ENCODE measurements at regions not wholly inside any gene's neighbourhood (a gene's known extent, or its start where the extent isn't known, plus 50 kb on each side); places are given as distances from the start of the nearest gene placed in this dataset.
A peak's percentile ranks its signal among the peaks of the same experiment; 100 is the strongest.

DNA sequence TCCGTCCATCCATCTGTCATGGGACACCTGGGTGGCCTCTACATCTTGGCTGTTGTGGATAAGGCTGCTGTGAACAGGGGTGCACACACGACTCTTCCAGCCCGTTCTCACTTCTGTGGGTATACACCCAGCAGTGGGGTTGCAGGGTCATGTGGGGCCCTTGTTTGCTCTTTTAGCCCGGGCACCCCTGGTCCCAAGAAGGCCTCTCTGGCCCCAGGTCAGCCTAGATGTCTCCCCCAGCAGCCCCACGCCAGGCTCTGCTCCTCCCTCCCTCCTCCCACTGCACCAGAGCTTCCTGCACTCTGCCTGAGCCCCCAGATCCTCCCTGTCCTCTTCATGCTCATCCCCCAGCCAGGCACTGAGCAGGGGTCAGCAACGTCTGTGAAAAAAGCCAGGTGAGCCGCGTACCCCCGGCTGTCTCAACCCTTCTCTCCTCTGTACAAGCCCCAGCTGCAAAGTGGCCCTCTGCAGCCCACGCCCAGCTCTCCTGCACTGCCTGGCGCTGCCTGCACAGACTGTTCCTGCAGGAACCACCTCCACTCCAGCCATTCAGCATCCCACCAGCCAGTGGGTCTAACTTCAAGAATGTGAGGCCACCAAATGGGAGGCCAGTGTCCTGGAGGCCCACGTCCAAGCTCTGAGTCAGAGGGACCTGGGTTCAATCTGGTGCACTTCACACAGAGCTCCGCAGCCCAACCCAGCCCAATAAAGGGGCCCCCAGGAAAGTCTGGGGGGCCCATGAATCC lies 1508.9 kb downstream of the BRD1 start:
- Mint-ChIP-seq H3K27me3 (ENCODE audit: low read depth) (peaks cover 13% of the 10 kb centered on the region), H3K27ac (ENCODE audit: unreplicated experiment) (peak overlapping the region; percentile 88), H3K4me1 (peaks cover 10% of the 10 kb centered on the region), H3K4me3 (no peak overlapping the region), H3K9me3 (peaks cover 2% of the 10 kb centered on the region), H3K36me3 (ENCODE audit: low read depth) (no peaks in the 10 kb centered on the region)
- TF ChIP-seq, protein P1, sequence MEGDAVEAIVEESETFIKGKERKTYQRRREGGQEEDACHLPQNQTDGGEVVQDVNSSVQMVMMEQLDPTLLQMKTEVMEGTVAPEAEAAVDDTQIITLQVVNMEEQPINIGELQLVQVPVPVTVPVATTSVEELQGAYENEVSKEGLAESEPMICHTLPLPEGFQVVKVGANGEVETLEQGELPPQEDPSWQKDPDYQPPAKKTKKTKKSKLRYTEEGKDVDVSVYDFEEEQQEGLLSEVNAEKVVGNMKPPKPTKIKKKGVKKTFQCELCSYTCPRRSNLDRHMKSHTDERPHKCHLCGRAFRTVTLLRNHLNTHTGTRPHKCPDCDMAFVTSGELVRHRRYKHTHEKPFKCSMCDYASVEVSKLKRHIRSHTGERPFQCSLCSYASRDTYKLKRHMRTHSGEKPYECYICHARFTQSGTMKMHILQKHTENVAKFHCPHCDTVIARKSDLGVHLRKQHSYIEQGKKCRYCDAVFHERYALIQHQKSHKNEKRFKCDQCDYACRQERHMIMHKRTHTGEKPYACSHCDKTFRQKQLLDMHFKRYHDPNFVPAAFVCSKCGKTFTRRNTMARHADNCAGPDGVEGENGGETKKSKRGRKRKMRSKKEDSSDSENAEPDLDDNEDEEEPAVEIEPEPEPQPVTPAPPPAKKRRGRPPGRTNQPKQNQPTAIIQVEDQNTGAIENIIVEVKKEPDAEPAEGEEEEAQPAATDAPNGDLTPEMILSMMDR (conservative IDR thresholded peaks at IDR 0.05): no peak
- no peak for DNase-seq (ENCODE audit: low read depth, low spot score)

DNA sequence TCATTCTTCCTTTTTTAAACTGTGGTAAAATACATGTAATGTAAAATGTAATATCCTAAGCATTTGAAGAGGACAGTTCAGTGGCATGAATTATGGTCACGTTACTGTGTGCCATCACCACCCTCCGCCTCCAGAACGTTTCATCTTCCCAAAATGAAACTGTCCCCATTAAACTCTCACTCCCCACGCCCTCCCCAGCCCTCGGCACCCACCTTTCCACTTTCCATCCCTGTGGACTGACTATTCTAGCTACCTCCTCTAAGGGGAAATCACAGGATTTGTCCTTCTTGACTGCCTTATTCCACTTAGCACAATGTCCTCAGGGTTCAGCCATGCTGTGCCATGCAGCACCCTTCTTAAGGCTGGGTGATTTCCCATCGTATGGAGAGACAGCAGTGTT lies 1509.5 kb downstream of the BRD1 start:
- Mint-ChIP-seq H3K27ac (ENCODE audit: unreplicated experiment) (no peak overlapping the region), H3K9me3 (peaks cover 5% of the 10 kb centered on the region)
- DNase-seq (ENCODE audit: low read depth, low spot score): no peak

DNA sequence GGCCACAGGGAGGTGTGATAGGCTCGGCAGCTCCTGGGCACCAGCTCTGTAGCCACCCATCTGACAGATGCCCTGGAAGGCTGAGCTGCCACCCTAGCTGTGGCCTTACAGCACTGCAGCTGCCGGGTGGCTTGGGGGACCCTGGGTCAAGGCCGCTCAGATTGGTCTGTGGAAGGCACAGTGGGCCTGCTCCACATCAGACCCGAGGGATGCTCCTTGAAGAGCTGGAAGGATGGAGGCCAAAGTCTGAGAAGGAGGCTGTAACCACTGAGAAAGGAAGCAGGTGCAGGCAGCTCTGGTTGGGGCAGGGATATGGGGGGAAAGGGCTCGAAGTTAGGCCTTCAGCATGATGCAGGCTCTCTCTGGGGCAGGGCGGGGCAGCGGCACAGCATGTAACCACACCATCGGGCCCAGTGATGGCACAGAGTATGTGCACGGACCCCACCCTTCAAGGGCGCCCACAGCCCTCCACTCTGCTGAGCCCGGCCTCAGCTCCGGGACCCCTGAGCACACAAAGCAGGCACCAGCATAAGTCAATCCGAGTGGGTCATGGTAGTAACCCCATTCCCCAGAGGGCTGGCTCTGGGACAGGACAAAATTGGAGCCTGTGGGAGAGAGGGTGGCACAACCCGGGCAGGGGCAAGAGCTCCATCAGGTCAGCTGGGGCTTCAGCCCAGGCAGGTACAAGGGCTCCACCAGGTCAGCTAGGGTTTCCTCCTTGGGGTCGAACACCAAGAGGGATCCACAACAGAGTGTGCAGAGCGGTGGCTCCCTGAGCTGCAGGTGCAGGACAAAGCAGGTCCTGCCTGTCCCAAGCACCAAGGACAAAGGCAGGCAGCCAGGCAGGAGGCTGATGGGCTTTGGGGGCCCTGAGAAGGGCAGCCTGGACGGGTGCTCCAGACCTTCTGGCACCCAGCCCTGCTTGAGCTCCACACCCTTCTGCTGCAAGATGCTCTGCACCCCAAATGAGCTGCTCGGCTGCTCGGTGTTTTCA lies 1511.1 kb downstream of the BRD1 start:
- DNase-seq (ENCODE audit: low read depth, low spot score): no peak
- peaks cover 3% of the 10 kb centered on the region for H3K36me3 Mint-ChIP-seq (ENCODE audit: low read depth)
- H3K4me3 Mint-ChIP-seq: no peak overlapping the region
- TF ChIP-seq, protein P1 (conservative IDR thresholded peaks at IDR 0.05): no peak
- peaks cover 8% of the 10 kb centered on the region for H3K9me3 Mint-ChIP-seq
- peaks cover 7% of the 10 kb centered on the region for H3K4me1 Mint-ChIP-seq
- peaks cover 15% of the 10 kb centered on the region for H3K27me3 Mint-ChIP-seq (ENCODE audit: low read depth)
- no peak overlapping the region for H3K27ac Mint-ChIP-seq (ENCODE audit: unreplicated experiment)

More for the DNA sequence above, 1509.5 kb downstream of the BRD1 start:
- TF ChIP-seq, protein P1 (conservative IDR thresholded peaks at IDR 0.05): no peak
- Mint-ChIP-seq H3K27me3 (ENCODE audit: low read depth) (peaks cover 13% of the 10 kb centered on the region), H3K4me3 (no peak overlapping the region), H3K36me3 (ENCODE audit: low read depth) (no peaks in the 10 kb centered on the region), H3K4me1 (peaks cover 10% of the 10 kb centered on the region)

GRCh38 chr22:48315439-48316256 lies 1512.0 kb downstream of the BRD1 start:
- DNase-seq (ENCODE audit: low read depth, low spot score): no peak
- TF ChIP-seq, protein P1 (conservative IDR thresholded peaks at IDR 0.05): no peak
- no peaks in the 10 kb centered on the region for H3K4me1 Mint-ChIP-seq
- H3K36me3 Mint-ChIP-seq (ENCODE audit: low read depth): peaks cover 3% of the 10 kb centered on the region
- no peak overlapping the region for H3K4me3 Mint-ChIP-seq
- peaks cover 10% of the 10 kb centered on the region for H3K27me3 Mint-ChIP-seq (ENCODE audit: low read depth)
- no peak overlapping the region for H3K27ac Mint-ChIP-seq (ENCODE audit: unreplicated experiment)
- peaks cover 8% of the 10 kb centered on the region for H3K9me3 Mint-ChIP-seq

- H3K27ac Mint-ChIP-seq (ENCODE audit: unreplicated experiment): no peak overlapping the region
- DNase-seq (ENCODE audit: low read depth, low spot score): no peak
- H3K36me3 Mint-ChIP-seq (ENCODE audit: low read depth): peaks cover 3% of the 10 kb centered on the region
- no peak overlapping the region for H3K4me3 Mint-ChIP-seq
- H3K9me3 Mint-ChIP-seq: peaks cover 8% of the 10 kb centered on the region
- H3K27me3 Mint-ChIP-seq (ENCODE audit: low read depth): peaks cover 10% of the 10 kb centered on the region
- H3K4me1 Mint-ChIP-seq: no peaks in the 10 kb centered on the region
- TF ChIP-seq, protein P1 (conservative IDR thresholded peaks at IDR 0.05): no peak
Measured at GRCh38 chr22:48314073-48314472, 1513.6 kb downstream of the BRD1 start.

Measured in neural crest cell (in vitro differentiated cells).